ENCODE measurements at regions not wholly inside any gene's neighbourhood (a gene's known extent, or its start where the extent isn't known, plus 50 kb on each side); places are given as distances from the start of the nearest gene placed in this dataset.
"Not testable (repeated sequence)": the region's sequence is repeated elsewhere in the genome, so short reads cannot be mapped to it uniquely, and the experiment has no call there.

DNA sequence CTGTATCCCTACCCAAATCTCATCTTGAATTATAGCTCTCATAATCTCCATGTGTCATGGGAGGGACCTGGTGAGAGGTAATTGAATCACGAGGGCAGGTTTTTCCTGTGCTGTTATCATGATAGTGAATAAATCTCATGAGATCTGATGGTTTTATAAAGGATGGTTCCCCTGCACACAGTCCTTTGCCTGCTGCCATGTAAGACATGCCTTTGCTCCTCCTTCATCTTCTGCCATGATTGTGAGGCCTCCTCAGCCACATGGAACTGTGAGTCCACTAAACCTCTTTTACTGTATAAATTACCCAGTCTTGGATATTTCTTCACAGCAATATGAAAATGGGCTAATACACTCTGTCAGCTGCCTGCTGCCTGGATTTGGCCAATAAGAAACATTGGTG, 133.8 kb upstream of the POU3F1 start:
- TF ChIP-seq, protein P1, sequence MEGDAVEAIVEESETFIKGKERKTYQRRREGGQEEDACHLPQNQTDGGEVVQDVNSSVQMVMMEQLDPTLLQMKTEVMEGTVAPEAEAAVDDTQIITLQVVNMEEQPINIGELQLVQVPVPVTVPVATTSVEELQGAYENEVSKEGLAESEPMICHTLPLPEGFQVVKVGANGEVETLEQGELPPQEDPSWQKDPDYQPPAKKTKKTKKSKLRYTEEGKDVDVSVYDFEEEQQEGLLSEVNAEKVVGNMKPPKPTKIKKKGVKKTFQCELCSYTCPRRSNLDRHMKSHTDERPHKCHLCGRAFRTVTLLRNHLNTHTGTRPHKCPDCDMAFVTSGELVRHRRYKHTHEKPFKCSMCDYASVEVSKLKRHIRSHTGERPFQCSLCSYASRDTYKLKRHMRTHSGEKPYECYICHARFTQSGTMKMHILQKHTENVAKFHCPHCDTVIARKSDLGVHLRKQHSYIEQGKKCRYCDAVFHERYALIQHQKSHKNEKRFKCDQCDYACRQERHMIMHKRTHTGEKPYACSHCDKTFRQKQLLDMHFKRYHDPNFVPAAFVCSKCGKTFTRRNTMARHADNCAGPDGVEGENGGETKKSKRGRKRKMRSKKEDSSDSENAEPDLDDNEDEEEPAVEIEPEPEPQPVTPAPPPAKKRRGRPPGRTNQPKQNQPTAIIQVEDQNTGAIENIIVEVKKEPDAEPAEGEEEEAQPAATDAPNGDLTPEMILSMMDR (IDR thresholded peaks at IDR 0.05; ENCODE audit: extremely low read depth in 1 of 2, insufficient read depth in 1 of 2, low read depth in 1 of 2, low read length in 2 of 2) = not testable (repeated sequence)
- not testable (repeated sequence) for TF ChIP-seq POLR2AphosphoS5 (IDR thresholded peaks at IDR 0.05; ENCODE audit: insufficient read depth, low read depth, low read length)
